Stomach (tissue), 4 donors: ENCODE measurements at regions not wholly inside any gene's neighbourhood (a gene's known extent, or its start where the extent isn't known, plus 50 kb on each side); places are given as distances from the start of the nearest gene placed in this dataset.

Source experiments
- CTCF ChIP-seq, 7 experiments: fragments of 450-650 bp in 4 of 7; fragments of 200-600 bp in 3 of 7; sonication (generic) in 3 of 7; IDR thresholded peaks; one replicate each; pipeline ENCODE4 v1.5.1; 2016 to 2019; ENCODE audit warnings: antibody characterized with exemption in 7 of 7, control low read depth in 2 of 7, mild to moderate bottlenecking in 1 of 7
- EP300 ChIP-seq: sonication (generic); formaldehyde crosslinking; IDR thresholded peaks from one replicate; pipeline ENCODE4 v1.6.1; 2017; ENCODE audit warnings: antibody characterized with exemption
- POLR2A ChIP-seq, 4 donors: fragments of 450-650 bp; IDR thresholded peaks; one replicate each; pipeline ENCODE4 v1.6.1; 2016; ENCODE audit warnings: antibody characterized with exemption in 4 of 4, control low read depth in 2 of 4, mild to moderate bottlenecking in 1 of 4, moderate library complexity in 1 of 4
- POLR2AphosphoS5 ChIP-seq, 3 donors: sonication (generic); formaldehyde crosslinking; IDR thresholded peaks; one replicate each; pipeline ENCODE4 v1.6.1; 2016; ENCODE audit warnings: antibody characterized with exemption in 3 of 3

- TF ChIP-seq POLR2A (IDR thresholded peaks at IDR 0.05) (no peak), EP300 (no peak), CTCF (IDR thresholded peaks at IDR 0.05) (no peak), POLR2AphosphoS5 (IDR thresholded peaks at IDR 0.05) (peak in 2 of 3 donors; percentile 28 to 49)
Measured at GRCh38 chr1:228860911-228861831, 125.9 kb downstream of the RHOU start.
